ENCODE measurements at regions not wholly inside any gene's neighbourhood (a gene's known extent, or its start where the extent isn't known, plus 50 kb on each side); places are given as distances from the start of the nearest gene placed in this dataset.

DNA sequence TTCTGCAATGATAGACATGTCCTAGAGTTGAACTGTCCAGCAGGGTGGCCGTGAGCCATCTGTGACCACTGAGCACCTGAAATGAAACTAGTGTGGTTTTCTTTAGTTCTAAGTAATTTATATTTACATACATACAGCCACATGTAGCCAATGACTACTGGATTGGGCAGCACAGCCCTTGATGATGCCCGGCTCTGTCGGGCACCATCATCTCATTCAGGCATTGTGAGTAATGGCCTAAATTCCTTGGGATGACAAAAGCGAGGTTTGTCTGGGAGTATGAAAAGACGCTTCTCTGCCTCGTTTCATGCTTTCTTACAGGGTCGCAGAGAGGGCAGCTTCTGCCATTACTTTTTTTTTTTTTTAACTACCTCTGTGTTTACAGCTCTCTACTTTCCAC is 251.9 kb upstream of the HES1 start:
- peaks cover 0 to 7% of the 10 kb centered on the region in 2 donors for H3K9me3 ChIP-seq
- H3K27me3 ChIP-seq = no peaks in the 10 kb centered on the region
- no peak overlapping the region for H3K4me3 ChIP-seq
- H3K4me1 ChIP-seq = no peaks in the 10 kb centered on the region
- intact Hi-C loops (cut with DNase I; ENCODE audit: low total_unique reads) = no loop called here
- TF ChIP-seq, protein P1, sequence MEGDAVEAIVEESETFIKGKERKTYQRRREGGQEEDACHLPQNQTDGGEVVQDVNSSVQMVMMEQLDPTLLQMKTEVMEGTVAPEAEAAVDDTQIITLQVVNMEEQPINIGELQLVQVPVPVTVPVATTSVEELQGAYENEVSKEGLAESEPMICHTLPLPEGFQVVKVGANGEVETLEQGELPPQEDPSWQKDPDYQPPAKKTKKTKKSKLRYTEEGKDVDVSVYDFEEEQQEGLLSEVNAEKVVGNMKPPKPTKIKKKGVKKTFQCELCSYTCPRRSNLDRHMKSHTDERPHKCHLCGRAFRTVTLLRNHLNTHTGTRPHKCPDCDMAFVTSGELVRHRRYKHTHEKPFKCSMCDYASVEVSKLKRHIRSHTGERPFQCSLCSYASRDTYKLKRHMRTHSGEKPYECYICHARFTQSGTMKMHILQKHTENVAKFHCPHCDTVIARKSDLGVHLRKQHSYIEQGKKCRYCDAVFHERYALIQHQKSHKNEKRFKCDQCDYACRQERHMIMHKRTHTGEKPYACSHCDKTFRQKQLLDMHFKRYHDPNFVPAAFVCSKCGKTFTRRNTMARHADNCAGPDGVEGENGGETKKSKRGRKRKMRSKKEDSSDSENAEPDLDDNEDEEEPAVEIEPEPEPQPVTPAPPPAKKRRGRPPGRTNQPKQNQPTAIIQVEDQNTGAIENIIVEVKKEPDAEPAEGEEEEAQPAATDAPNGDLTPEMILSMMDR (IDR thresholded peaks at IDR 0.05) = no peak
- TF ChIP-seq POLR2A (IDR thresholded peaks at IDR 0.05) = no peak
- TF ChIP-seq POLR2AphosphoS5 (IDR thresholded peaks at IDR 0.05) = no peak
- H3K27ac ChIP-seq = no peak overlapping the region
- no peaks in the 10 kb centered on the region for H3K36me3 ChIP-seq
- DNase-seq (ENCODE audit: low spot score in 2 of 2) = no peak

DNA sequence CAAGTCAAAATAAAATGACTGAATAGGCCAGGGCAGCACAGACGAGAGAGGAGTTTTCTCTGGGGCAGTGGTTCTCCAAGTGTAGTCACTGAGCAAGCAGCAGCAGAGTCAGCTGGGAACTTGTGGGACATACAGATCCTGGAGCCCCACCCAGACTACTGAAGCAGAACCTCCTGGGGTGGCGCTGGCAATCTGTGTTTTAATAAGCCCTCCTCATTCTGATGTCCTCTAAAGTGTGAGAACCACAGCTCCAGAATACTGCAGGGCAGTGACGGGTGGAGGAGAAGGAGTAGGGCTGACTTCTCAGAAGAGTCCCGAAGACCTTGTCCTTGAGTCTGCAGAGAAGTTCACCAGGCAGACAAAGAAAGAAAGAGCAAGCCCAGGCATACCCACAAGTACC is 251.3 kb upstream of the HES1 start:
- Histone ChIP-seq H3K27me3 (no peaks in the 10 kb centered on the region), H3K4me1 (no peaks in the 10 kb centered on the region), H3K36me3 (no peaks in the 10 kb centered on the region), H3K9me3 (peaks cover 0 to 7% of the 10 kb centered on the region in 2 donors), H3K4me3 (no peak overlapping the region), H3K27ac (no peak overlapping the region)
- DNase-seq (ENCODE audit: low spot score in 2 of 2) = no peak
- TF ChIP-seq POLR2AphosphoS5 (IDR thresholded peaks at IDR 0.05) (no peak), POLR2A (IDR thresholded peaks at IDR 0.05) (no peak)
- TF ChIP-seq, protein P1 (IDR thresholded peaks at IDR 0.05) = no peak
- intact Hi-C loops (cut with DNase I; ENCODE audit: low total_unique reads) = no loop called here

GRCh38 chr3:193885832-193886231 is 250.1 kb upstream of the HES1 start:
- Histone ChIP-seq H3K36me3 (no peaks in the 10 kb centered on the region), H3K27me3 (no peaks in the 10 kb centered on the region), H3K4me3 (no peak overlapping the region), H3K9me3 (peaks cover 0 to 7% of the 10 kb centered on the region in 2 donors), H3K27ac (no peak overlapping the region), H3K4me1 (no peaks in the 10 kb centered on the region)
- intact Hi-C loops (cut with DNase I; ENCODE audit: low total_unique reads) = no loop called here
- DNase-seq (ENCODE audit: low spot score in 2 of 2) = no peak
- TF ChIP-seq, protein P1 (IDR thresholded peaks at IDR 0.05) = no peak
- TF ChIP-seq POLR2A (IDR thresholded peaks at IDR 0.05) (no peak), POLR2AphosphoS5 (IDR thresholded peaks at IDR 0.05) (no peak)

- Histone ChIP-seq H3K27ac (no peak overlapping the region), H3K27me3 (no peaks in the 10 kb centered on the region), H3K9me3 (peaks cover 0 to 7% of the 10 kb centered on the region in 2 donors), H3K36me3 (no peaks in the 10 kb centered on the region), H3K4me1 (no peaks in the 10 kb centered on the region), H3K4me3 (no peak overlapping the region)
- no peak for TF ChIP-seq POLR2AphosphoS5 (IDR thresholded peaks at IDR 0.05)
- no peak for TF ChIP-seq POLR2A (IDR thresholded peaks at IDR 0.05)
- TF ChIP-seq, protein P1 (IDR thresholded peaks at IDR 0.05) = no peak
- intact Hi-C loops (cut with DNase I; ENCODE audit: low total_unique reads) = no loop called here
- no peak for DNase-seq (ENCODE audit: low spot score in 2 of 2)
Measured at GRCh38 chr3:193890016-193890897, 245.7 kb upstream of the HES1 start.

DNA sequence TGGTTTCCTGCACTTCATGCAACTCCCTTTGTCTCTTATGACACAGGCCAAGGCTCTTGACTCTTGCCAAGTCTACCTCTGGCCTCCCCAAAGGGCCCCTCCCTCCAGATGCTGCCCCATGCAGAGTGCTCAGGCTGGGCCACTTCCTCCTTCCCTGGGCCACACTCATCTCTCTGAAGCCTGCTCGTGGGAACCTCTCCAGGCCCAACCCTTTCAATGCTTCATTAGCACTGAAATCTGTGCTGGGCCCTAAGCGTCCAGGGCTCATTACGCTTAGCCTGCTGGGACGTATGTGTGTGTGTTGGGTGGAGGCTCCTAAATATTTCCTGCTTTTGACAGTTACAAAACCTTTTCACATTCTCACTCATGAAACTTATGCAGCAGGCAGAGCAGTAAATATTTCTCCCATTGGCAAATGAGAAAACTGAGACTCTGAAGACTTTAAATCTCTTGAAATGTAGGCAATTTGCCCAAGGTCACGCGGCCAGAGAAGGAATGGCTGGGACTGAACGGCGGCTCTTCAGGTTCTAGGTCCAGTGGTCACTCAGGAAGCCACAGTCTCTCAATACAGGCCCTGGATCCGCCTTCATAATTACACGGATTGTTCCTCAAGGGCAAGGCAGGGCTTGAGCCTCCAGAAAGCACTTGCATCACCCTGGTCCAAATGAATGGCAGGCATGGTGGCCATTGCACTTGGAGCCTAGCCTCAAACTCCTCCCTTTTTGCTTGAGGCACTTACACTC is 241.7 kb upstream of the HES1 start:
- intact Hi-C loops (cut with DNase I; ENCODE audit: low total_unique reads) = no loop called here
- DNase-seq (ENCODE audit: low spot score in 2 of 2) = no peak
- Histone ChIP-seq H3K36me3 (no peaks in the 10 kb centered on the region), H3K4me3 (no peak overlapping the region), H3K27me3 (no peaks in the 10 kb centered on the region), H3K27ac (no peak overlapping the region), H3K9me3 (no peaks in the 10 kb centered on the region), H3K4me1 (no peaks in the 10 kb centered on the region)
- no peak for TF ChIP-seq POLR2AphosphoS5 (IDR thresholded peaks at IDR 0.05)
- no peak for TF ChIP-seq POLR2A (IDR thresholded peaks at IDR 0.05)
- TF ChIP-seq, protein P1 (IDR thresholded peaks at IDR 0.05) = no peak
